Upper lobe of left lung (tissue), 6 donors: ENCODE measurements at regions not wholly inside any gene's neighbourhood (a gene's known extent, or its start where the extent isn't known, plus 50 kb on each side); places are given as distances from the start of the nearest gene placed in this dataset.
A peak's percentile ranks its signal among the peaks of the same experiment; 100 is the strongest.

Experiments
- ATAC-seq, 2 donors: fragments of 200-7000 bp; cut with Tn5 transposase; one replicate each; pipeline ENCODE4 v1.9.1; 2022; ENCODE audit warnings: mild to moderate bottlenecking in 2 of 2, moderate library complexity in 2 of 2; ENCODE audit not compliant: low FRiP score in 2 of 2
- DNase-seq, 2 donors: peaks; one replicate each; pipeline ENCODE4 v3.0.0-alpha.2; 2019 to 2020
- H3K27ac ChIP-seq, 4 donors: fragments of 200-600 bp; sonication (generic); one replicate each; pipeline ENCODE4 v1.5.1; 2016 to 2019
- H3K27me3 ChIP-seq, 4 donors: fragments of 200-600 bp; sonication (generic); one replicate each; pipeline ENCODE4 v1.5.1; 2017 to 2019
- H3K36me3 ChIP-seq, 4 donors: fragments of 200-600 bp; sonication (generic); one replicate each; pipeline ENCODE4 v1.5.1; 2016 to 2019
- H3K4me1 ChIP-seq, 4 donors: fragments of 200-600 bp; sonication (generic); one replicate each; pipeline ENCODE4 v1.5.1; 2018 to 2019
- H3K4me3 ChIP-seq, 4 donors: fragments of 200-600 bp; sonication (generic); one replicate each; pipeline ENCODE4 v1.5.1; 2017 to 2019; ENCODE audit warnings: mild to moderate bottlenecking in 2 of 4, moderate library complexity in 1 of 4
- H3K9me3 ChIP-seq, 4 donors: fragments of 200-600 bp; sonication (generic); one replicate each; pipeline ENCODE4 v1.5.1; 2018 to 2019
- CTCF ChIP-seq, 6 experiments: fragments of 450-650 bp in 4 of 6; fragments of 200-600 bp in 2 of 6; sonication (generic) in 2 of 6; IDR thresholded peaks; one replicate each; pipeline ENCODE4 v1.5.1; 2016 to 2019; ENCODE audit warnings: antibody characterized with exemption in 6 of 6
- EP300 ChIP-seq, 4 donors: sonication (generic); formaldehyde crosslinking; IDR thresholded peaks; one replicate each; pipeline ENCODE4 v1.5.1; 2017; ENCODE audit warnings: antibody characterized with exemption in 4 of 4, control low read depth in 2 of 4
- POLR2A ChIP-seq, 4 donors: fragments of 450-650 bp; IDR thresholded peaks; one replicate each; pipeline ENCODE4 v1.5.1; 2016 to 2017; ENCODE audit warnings: antibody characterized with exemption in 4 of 4, mild to moderate bottlenecking in 2 of 4
- POLR2AphosphoS5 ChIP-seq, 2 donors: sonication (generic); formaldehyde crosslinking; IDR thresholded peaks; one replicate each; pipeline ENCODE4 v1.5.1; 2017; ENCODE audit warnings: antibody characterized with exemption in 2 of 2
- WGBS, 2 donors: methylation state at CpG; one replicate each; pipeline ENCODE4 v1.1.5; 2017 to 2018; 5-methylcytosine and 5-hydroxymethylcytosine counted together
- donor health status: DM: no; HTN: no; CAD: no; lungs with moderate emphysema.
- donor health status: DM: no; HTN: yes; CAD: no; lungs with severe emphysema.

GRCh38 chr4:41452484-41453225 is 85.3 kb upstream of the LIMCH1 start:
- DNase-seq (no peak), ATAC-seq (peak in 1 of 2 donors; percentile 12)
- Histone ChIP-seq H3K36me3 (no peaks in the 10 kb centered on the region), H3K27me3 (no peaks in the 10 kb centered on the region), H3K9me3 (no peaks in the 10 kb centered on the region), H3K4me1 (peaks cover 25 to 46% (median 31%) of the 10 kb centered on the region in 4 donors), H3K4me3 (no peak overlapping the region), H3K27ac (peak overlapping the region in 3 of 4 donors; percentile 14 to 41 (median 19))
- WGBS, 2 donors = 65 to 70% methylated on average over 6 of the region's 6 CpGs
- TF ChIP-seq EP300 (IDR thresholded peaks at IDR 0.05) = peak in 1 of 4 donors; percentile 80
- no peak for TF ChIP-seq POLR2A (IDR thresholded peaks at IDR 0.05)
- TF ChIP-seq POLR2AphosphoS5 (IDR thresholded peaks at IDR 0.05) = peak in 1 of 2 donors; percentile 35
- TF ChIP-seq CTCF (IDR thresholded peaks at IDR 0.05) = no peak

GRCh38 chr4:41454423-41454822 is 83.5 kb upstream of the LIMCH1 start:
- no peaks in the 10 kb centered on the region for H3K9me3 ChIP-seq
- peak; percentile 57 to 76 for ATAC-seq
- DNase-seq = peak in 1 of 2 donors; percentile 66
- no peak overlapping the region for H3K27ac ChIP-seq
- no peaks in the 10 kb centered on the region for H3K27me3 ChIP-seq
- peaks cover 39 to 50% (median 44%) of the 10 kb centered on the region in 4 donors for H3K4me1 ChIP-seq
- H3K36me3 ChIP-seq = peaks cover 0 to 2% (median 0%) of the 10 kb centered on the region in 4 donors
- no peak overlapping the region for H3K4me3 ChIP-seq
- TF ChIP-seq POLR2AphosphoS5 (IDR thresholded peaks at IDR 0.05) = no peak
- TF ChIP-seq EP300 (IDR thresholded peaks at IDR 0.05) = peak in 1 of 4 donors; percentile 7
- TF ChIP-seq CTCF (IDR thresholded peaks at IDR 0.05) = no peak
- TF ChIP-seq POLR2A (IDR thresholded peaks at IDR 0.05) = no peak
- 29 to 38% methylated on average over 4 of the region's 4 CpGs for WGBS, 2 donors

GRCh38 chr4:41455206-41455605 is 82.8 kb upstream of the LIMCH1 start:
- Histone ChIP-seq H3K4me3 (no peak overlapping the region), H3K9me3 (no peaks in the 10 kb centered on the region), H3K36me3 (peaks cover 0 to 4% (median 0%) of the 10 kb centered on the region in 4 donors), H3K27ac (no peak overlapping the region), H3K4me1 (peaks cover 39 to 52% (median 49%) of the 10 kb centered on the region in 4 donors), H3K27me3 (no peaks in the 10 kb centered on the region)
- TF ChIP-seq EP300 (IDR thresholded peaks at IDR 0.05) (no peak), CTCF (IDR thresholded peaks at IDR 0.05) (no peak), POLR2AphosphoS5 (IDR thresholded peaks at IDR 0.05) (no peak), POLR2A (IDR thresholded peaks at IDR 0.05) (no peak)
- 45 to 56% methylated on average over 3 of the region's 3 CpGs for WGBS, 2 donors
- peak in 1 of 2 donors; percentile 66 for ATAC-seq
- DNase-seq = no peak

- Histone ChIP-seq H3K9me3 (no peaks in the 10 kb centered on the region), H3K36me3 (peaks cover 0 to 4% (median 0%) of the 10 kb centered on the region in 4 donors), H3K4me3 (no peak overlapping the region), H3K27ac (no peak overlapping the region), H3K27me3 (no peaks in the 10 kb centered on the region), H3K4me1 (peaks cover 39 to 58% (median 45%) of the 10 kb centered on the region in 4 donors)
- ATAC-seq (no peak), DNase-seq (no peak)
- TF ChIP-seq CTCF (IDR thresholded peaks at IDR 0.05) (no peak), POLR2A (IDR thresholded peaks at IDR 0.05) (no peak), EP300 (IDR thresholded peaks at IDR 0.05) (no peak), POLR2AphosphoS5 (IDR thresholded peaks at IDR 0.05) (no peak)
- 75 to 88% methylated on average over 3 to 4 of the region's 4 CpGs for WGBS, 2 donors
Observed at GRCh38 chr4:41456559-41457101, 81.3 kb upstream of the LIMCH1 start.
